PFSK-1 (cell line): ENCODE measurements at regions not wholly inside any gene's neighbourhood (a gene's known extent, or its start where the extent isn't known, plus 50 kb on each side); places are given as distances from the start of the nearest gene placed in this dataset.

Source experiments
- FOXP2 ChIP-seq: optimal IDR thresholded peaks from 2 replicates; pipeline ENCODE3; 2011; ENCODE audit warnings: borderline replicate concordance, control low read depth, inconsistent platforms; ENCODE audit not compliant: insufficient read depth; ENCODE audit errors: extremely low read length, extremely low read depth
- POLR2AphosphoS5 ChIP-seq: IDR thresholded peaks from 2 replicates; pipeline ENCODE4 v1.6.1; 2012; ENCODE audit warnings: low read depth, mild to moderate bottlenecking, control low read depth, low read length, moderate library complexity
- SIN3A ChIP-seq: IDR thresholded peaks from 2 replicates; pipeline ENCODE4 v1.6.1; 2012; ENCODE audit warnings: mild to moderate bottlenecking, low read length, moderate library complexity, borderline replicate concordance; ENCODE audit not compliant: insufficient read depth
- TAF1 ChIP-seq: IDR thresholded peaks from 2 replicates; pipeline ENCODE4 v1.6.1; 2012; ENCODE audit warnings: low read length, control low read depth, borderline replicate concordance; ENCODE audit not compliant: insufficient read depth
- TF ChIP-seq, protein P1 (sequence below), 2 experiments: IDR thresholded peaks; 2 replicates each; pipeline versions ENCODE4 v1.6.1 to v1.8.0; 2011 to 2012; ENCODE audit warnings: low read depth in 2 of 2, low read length in 2 of 2, control low read depth in 1 of 2, inconsistent platforms in 1 of 2, mild to moderate bottlenecking in 1 of 2, moderate library complexity in 1 of 2; ENCODE audit not compliant: insufficient read depth in 1 of 2

DNA sequence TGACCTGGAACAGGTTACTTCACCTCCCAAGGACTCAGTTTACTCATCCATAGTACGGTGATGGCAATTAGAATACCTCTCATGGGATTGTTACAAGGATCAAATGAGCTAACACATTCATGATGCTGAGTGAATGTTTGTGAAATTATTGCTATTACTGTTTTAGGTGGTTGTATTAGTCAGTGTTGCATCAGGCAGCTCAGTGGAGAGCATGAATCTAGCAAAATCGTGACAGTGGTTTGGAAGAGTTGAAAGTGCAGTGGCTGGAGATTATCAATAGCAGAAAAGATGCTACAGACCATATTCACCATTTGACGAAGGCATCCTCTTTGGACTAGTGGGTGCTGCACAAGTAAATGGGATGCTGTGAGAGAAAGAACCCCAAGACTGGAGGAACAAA lies 50.4 kb upstream of the CTNNBL1 start:
- TF ChIP-seq TAF1 (no peak), POLR2AphosphoS5 (no peak), FOXP2 (no peak), SIN3A (no peak)
- TF ChIP-seq, protein P1, sequence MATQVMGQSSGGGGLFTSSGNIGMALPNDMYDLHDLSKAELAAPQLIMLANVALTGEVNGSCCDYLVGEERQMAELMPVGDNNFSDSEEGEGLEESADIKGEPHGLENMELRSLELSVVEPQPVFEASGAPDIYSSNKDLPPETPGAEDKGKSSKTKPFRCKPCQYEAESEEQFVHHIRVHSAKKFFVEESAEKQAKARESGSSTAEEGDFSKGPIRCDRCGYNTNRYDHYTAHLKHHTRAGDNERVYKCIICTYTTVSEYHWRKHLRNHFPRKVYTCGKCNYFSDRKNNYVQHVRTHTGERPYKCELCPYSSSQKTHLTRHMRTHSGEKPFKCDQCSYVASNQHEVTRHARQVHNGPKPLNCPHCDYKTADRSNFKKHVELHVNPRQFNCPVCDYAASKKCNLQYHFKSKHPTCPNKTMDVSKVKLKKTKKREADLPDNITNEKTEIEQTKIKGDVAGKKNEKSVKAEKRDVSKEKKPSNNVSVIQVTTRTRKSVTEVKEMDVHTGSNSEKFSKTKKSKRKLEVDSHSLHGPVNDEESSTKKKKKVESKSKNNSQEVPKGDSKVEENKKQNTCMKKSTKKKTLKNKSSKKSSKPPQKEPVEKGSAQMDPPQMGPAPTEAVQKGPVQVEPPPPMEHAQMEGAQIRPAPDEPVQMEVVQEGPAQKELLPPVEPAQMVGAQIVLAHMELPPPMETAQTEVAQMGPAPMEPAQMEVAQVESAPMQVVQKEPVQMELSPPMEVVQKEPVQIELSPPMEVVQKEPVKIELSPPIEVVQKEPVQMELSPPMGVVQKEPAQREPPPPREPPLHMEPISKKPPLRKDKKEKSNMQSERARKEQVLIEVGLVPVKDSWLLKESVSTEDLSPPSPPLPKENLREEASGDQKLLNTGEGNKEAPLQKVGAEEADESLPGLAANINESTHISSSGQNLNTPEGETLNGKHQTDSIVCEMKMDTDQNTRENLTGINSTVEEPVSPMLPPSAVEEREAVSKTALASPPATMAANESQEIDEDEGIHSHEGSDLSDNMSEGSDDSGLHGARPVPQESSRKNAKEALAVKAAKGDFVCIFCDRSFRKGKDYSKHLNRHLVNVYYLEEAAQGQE (IDR thresholded peaks at IDR 0.05; ENCODE audit: insufficient read depth in 1 of 2, low read depth in 2 of 2, low read length in 2 of 2): no peak

- TF ChIP-seq TAF1: no peak
- no peak for TF ChIP-seq POLR2AphosphoS5
- TF ChIP-seq, protein P1 (IDR thresholded peaks at IDR 0.05; ENCODE audit: insufficient read depth in 1 of 2, low read depth in 2 of 2, low read length in 2 of 2): no peak
- TF ChIP-seq SIN3A: no peak
- TF ChIP-seq FOXP2: no peak
Measured at GRCh38 chr20:37642246-37642645, 51.6 kb upstream of the CTNNBL1 start.

GRCh38 chr20:37640600-37641561 lies 52.9 kb upstream of the CTNNBL1 start:
- no peak for TF ChIP-seq TAF1
- TF ChIP-seq, protein P1 (IDR thresholded peaks at IDR 0.05; ENCODE audit: insufficient read depth in 1 of 2, low read depth in 2 of 2, low read length in 2 of 2): no peak

- TF ChIP-seq SIN3A (no peak), FOXP2 (no peak), TAF1 (no peak), POLR2AphosphoS5 (no peak)
- TF ChIP-seq, protein P1 (IDR thresholded peaks at IDR 0.05; ENCODE audit: insufficient read depth in 1 of 2, low read depth in 2 of 2, low read length in 2 of 2): no peak
Measured at GRCh38 chr20:37638527-37638926, 55.3 kb upstream of the CTNNBL1 start.

GRCh38 chr20:37636977-37637376 lies 56.9 kb upstream of the CTNNBL1 start:
- no peak for TF ChIP-seq SIN3A
- TF ChIP-seq, protein P1 (IDR thresholded peaks at IDR 0.05; ENCODE audit: insufficient read depth in 1 of 2, low read depth in 2 of 2, low read length in 2 of 2): no peak
- TF ChIP-seq TAF1: no peak
- TF ChIP-seq POLR2AphosphoS5: no peak
- TF ChIP-seq FOXP2: no peak
